Transverse colon (tissue), 4 donors: ENCODE measurements at regions not wholly inside any gene's neighbourhood (a gene's known extent, or its start where the extent isn't known, plus 50 kb on each side); places are given as distances from the start of the nearest gene placed in this dataset.
"Not testable (repeated sequence)": the region's sequence is repeated elsewhere in the genome, so short reads cannot be mapped to it uniquely, and the experiment has no call there.

Experiments
- DNase-seq: peaks from one replicate; pipeline ENCODE4 v3.0.0-alpha.2; 2019
- H3K27ac ChIP-seq, 4 donors: fragments of 200-600 bp; sonication (generic); 2 replicates each; pipeline ENCODE4 v1.5.1; 2016 to 2018; ENCODE audit warnings: inconsistent platforms in 4 of 4
- H3K27me3 ChIP-seq: fragments of 200-600 bp; sonication (generic); 2 replicates; pipeline ENCODE4 v1.5.1; 2017; ENCODE audit warnings: inconsistent platforms
- H3K36me3 ChIP-seq, 4 donors: fragments of 200-600 bp; sonication (generic); 2 replicates each; pipeline ENCODE4 v1.5.1; 2017 to 2019; ENCODE audit warnings: inconsistent platforms in 4 of 4
- H3K4me1 ChIP-seq, 4 donors: fragments of 200-600 bp; sonication (generic); 2 replicates each; pipeline ENCODE4 v1.5.1; 2017 to 2020; ENCODE audit warnings: inconsistent platforms in 4 of 4
- H3K4me3 ChIP-seq, 4 donors: fragments of 200-600 bp; sonication (generic); 1 replicate in 1 of 4; 2 replicates in 3 of 4; pipeline versions ENCODE4 v1.5.1 to v1.6.1; 2017 to 2019; ENCODE audit warnings: inconsistent platforms in 4 of 4
- H3K9me3 ChIP-seq, 2 donors: fragments of 200-600 bp; sonication (generic); 2 replicates each; pipeline ENCODE4 v1.5.1; 2017 to 2019; ENCODE audit warnings: inconsistent platforms in 2 of 2
- EP300 ChIP-seq: sonication (generic); formaldehyde crosslinking; IDR thresholded peaks from one replicate; pipeline ENCODE4 v1.6.1; 2017; ENCODE audit warnings: antibody characterized with exemption, low read depth
- POLR2A ChIP-seq: fragments of 450-650 bp; IDR thresholded peaks from one replicate; pipeline ENCODE4 v1.6.1; 2016; ENCODE audit warnings: antibody characterized with exemption, mild to moderate bottlenecking, moderate library complexity
- POLR2AphosphoS5 ChIP-seq, 3 donors: sonication (generic); formaldehyde crosslinking; IDR thresholded peaks; one replicate each; pipeline ENCODE4 v1.6.1; 2016; ENCODE audit warnings: antibody characterized with exemption in 3 of 3
- WGBS, 2 donors: methylation state at CpG; one replicate each; pipeline ENCODE4 v1.1.5; 2018; ENCODE audit warnings: low coverage in 1 of 2; 5-methylcytosine and 5-hydroxymethylcytosine counted together
- in situ Hi-C, 4 donors: fragments of 200-750 bp; cut with MboI; loops; one replicate each; pipeline versions ENCODE4 v1.15.0 to v1.15.1; 2017; ENCODE audit warnings: low sequenced_read_pairs in 3 of 4, low pct_ligation_motif_present in 1 of 4, low pct_unique_long_range_greater_than_20kb in 1 of 4
- intact Hi-C: fragments of 100-400 bp; cut with DNase I; formaldehyde crosslinking; loops from one replicate; pipeline ENCODE4 v1.15.1; 2023; ENCODE audit warnings: low total_unique reads
- TF ChIP-seq, protein P1 (sequence below), 5 experiments: fragments of 200-600 bp in 3 of 5; fragments of 450-650 bp in 2 of 5; sonication (generic) in 3 of 5; IDR thresholded peaks; 1 replicate in 2 of 5; 2 replicates in 3 of 5; pipeline ENCODE4 v1.5.1; 2016 to 2017; ENCODE audit warnings: antibody characterized with exemption in 5 of 5, inconsistent platforms in 3 of 5, mild to moderate bottlenecking in 2 of 5, moderate library complexity in 1 of 5

DNA sequence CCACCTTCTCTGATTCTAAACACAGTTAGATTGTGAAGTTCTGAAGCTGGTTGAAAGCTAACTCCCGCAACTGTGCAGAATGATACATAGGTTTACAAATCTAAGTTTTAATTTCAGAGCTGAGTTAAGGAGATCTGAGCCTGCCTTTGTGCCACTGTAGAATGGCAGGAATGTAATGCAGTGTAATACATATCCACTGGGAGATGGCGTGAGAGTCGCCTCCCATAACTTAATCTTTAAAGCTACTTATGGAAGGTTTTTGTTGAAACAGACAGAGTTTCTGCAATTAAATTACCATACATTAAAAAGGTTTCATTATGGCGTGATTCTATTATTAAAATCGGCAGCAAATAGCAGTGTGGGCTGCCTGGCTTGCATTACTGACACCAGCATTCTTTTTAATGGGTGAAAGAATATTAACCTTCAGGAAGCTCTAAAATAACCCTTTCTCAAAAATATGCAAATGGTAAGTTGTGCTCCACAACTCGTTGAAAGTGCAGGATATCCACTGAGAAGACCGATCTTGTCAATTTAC lies 257.4 kb downstream of the OLFM4 start:
- intact Hi-C loops (no loop called here), in situ Hi-C loops (no loop called here)
- no peaks in the 10 kb centered on the region for H3K9me3 ChIP-seq
- no peak overlapping the region for H3K27ac ChIP-seq
- no peaks in the 10 kb centered on the region for H3K36me3 ChIP-seq
- 77% methylated on average over 7 of the region's 7 CpGs; no CpG with 5 or more reads in 1 of the 2 donors for whole genome bisulfite sequencing, 2 donors
- DNase-seq: no peak
- H3K4me1 ChIP-seq: no peaks in the 10 kb centered on the region
- H3K4me3 ChIP-seq: no peak overlapping the region
- TF ChIP-seq POLR2AphosphoS5 (IDR thresholded peaks at IDR 0.05) (no peak), POLR2A (no peak), EP300 (no peak)
- TF ChIP-seq, protein P1, sequence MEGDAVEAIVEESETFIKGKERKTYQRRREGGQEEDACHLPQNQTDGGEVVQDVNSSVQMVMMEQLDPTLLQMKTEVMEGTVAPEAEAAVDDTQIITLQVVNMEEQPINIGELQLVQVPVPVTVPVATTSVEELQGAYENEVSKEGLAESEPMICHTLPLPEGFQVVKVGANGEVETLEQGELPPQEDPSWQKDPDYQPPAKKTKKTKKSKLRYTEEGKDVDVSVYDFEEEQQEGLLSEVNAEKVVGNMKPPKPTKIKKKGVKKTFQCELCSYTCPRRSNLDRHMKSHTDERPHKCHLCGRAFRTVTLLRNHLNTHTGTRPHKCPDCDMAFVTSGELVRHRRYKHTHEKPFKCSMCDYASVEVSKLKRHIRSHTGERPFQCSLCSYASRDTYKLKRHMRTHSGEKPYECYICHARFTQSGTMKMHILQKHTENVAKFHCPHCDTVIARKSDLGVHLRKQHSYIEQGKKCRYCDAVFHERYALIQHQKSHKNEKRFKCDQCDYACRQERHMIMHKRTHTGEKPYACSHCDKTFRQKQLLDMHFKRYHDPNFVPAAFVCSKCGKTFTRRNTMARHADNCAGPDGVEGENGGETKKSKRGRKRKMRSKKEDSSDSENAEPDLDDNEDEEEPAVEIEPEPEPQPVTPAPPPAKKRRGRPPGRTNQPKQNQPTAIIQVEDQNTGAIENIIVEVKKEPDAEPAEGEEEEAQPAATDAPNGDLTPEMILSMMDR (IDR thresholded peaks at IDR 0.05): no peak
- H3K27me3 ChIP-seq: no peaks in the 10 kb centered on the region

DNA sequence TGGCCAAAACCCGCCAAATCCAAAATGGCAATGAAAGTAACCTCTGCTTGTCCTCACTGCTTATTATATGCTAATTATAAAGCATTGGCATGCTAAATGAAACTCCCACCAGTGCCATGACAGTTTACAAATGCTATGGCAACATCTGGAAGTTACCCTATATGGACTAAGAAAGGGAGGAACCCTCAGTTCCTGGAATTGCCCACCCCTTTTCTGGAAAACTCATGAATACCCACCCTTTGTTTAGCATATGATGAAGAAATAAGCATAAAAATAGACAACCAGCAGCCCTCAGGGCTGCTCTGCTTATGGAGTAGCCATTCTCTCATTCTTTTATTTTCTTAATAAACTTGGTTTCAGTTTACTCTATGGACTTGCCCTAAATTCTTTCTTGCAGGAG lies 269.8 kb downstream of the OLFM4 start:
- Histone ChIP-seq H3K27me3 (no peaks in the 10 kb centered on the region), H3K4me3 (no peak overlapping the region), H3K36me3 (no peaks in the 10 kb centered on the region), H3K27ac (no peak overlapping the region), H3K9me3 (no peaks in the 10 kb centered on the region), H3K4me1 (no peaks in the 10 kb centered on the region)
- intact Hi-C loops: no loop called here
- TF ChIP-seq POLR2AphosphoS5 (IDR thresholded peaks at IDR 0.05): no peak
- no peak for DNase-seq
- WGBS, 2 donors: 82 to 92% methylated on average over 1 of the region's 1 CpG
- in situ Hi-C loops: no loop called here

DNA sequence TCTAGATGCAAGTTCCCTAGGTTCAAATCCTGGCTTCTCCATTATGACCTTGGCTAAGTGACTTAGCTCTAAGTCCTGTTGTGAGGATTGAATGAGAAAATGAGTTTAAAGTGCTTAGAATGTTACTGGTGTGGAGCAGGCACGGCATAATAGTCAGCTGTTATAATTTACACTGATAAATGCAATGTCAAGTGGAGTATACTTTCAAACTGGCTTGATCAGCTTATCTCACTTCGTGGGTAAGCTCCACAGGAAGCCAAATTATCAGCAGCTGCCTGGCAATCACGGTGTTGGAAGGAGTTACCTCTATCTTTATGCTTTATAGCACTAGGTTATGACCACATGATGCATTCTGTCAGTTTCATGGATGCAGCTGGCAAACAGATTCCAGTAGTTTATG lies 272.8 kb downstream of the OLFM4 start:
- no peak overlapping the region for H3K27ac ChIP-seq
- no peaks in the 10 kb centered on the region for H3K27me3 ChIP-seq
- no peaks in the 10 kb centered on the region for H3K36me3 ChIP-seq
- H3K4me1 ChIP-seq: no peaks in the 10 kb centered on the region
- intact Hi-C loops: no loop called here
- no peak for DNase-seq
- H3K4me3 ChIP-seq: no peak overlapping the region
- in situ Hi-C loops: no loop called here
- no peaks in the 10 kb centered on the region for H3K9me3 ChIP-seq
- no peak for TF ChIP-seq POLR2AphosphoS5 (IDR thresholded peaks at IDR 0.05)
- no peak for TF ChIP-seq POLR2A
- TF ChIP-seq EP300: no peak
- TF ChIP-seq, protein P1 (IDR thresholded peaks at IDR 0.05): no peak
- 0 to 16% methylated on average over 1 to 3 of the region's 3 CpGs for WGBS, 2 donors

DNA sequence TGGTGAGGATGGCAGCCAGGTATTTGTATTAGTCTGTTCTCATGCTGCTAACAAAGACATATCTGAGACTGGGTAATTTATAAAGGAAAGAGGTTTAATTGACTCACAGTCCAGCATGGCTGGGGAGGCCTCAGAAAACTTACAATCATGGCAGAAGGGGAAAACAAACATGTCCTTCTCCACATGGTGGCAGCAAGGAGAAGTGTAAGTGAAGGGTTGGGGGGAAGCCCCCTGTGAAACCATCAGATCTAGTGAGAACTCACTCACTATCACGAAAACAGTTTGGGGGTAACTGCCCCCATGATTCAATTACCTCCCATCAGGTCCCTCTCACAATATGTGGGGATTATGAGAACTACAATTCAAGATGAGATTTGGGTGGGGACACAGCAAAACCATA lies 276.8 kb downstream of the OLFM4 start:
- in situ Hi-C loops: not testable (repeated sequence)

DNA sequence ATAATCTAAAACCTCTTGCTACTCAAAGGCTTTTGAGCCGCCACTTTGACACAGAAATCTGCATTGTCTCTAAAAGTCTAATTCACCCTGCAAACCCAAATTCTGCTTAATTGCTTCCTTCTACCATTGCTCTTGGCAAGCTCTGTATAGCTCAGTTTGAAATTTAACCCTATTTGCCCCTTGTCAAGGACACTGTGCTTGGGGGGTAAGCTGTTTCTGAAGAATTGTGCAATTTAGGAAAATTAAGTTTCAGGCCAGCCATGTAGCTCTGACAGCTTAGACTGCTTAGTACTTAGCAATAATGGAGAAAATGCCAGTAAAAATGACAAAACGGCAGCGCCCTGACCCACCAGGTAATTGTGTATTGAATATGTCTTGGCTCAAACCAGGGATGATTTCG lies 282.2 kb downstream of the OLFM4 start:
- WGBS, 2 donors: 68 to 79% methylated on average over 3 to 4 of the region's 4 CpGs

More for the DNA sequence above, 276.8 kb downstream of the OLFM4 start:
- H3K27me3 ChIP-seq, H3K27ac ChIP-seq, H3K4me1 ChIP-seq, H3K36me3 ChIP-seq, H3K9me3 ChIP-seq, DNase-seq, H3K4me3 ChIP-seq, intact Hi-C loops: not testable (repeated sequence)
- WGBS, 2 donors: 80 to 86% methylated on average over 1 of the region's 1 CpG

More for the DNA sequence above, 282.2 kb downstream of the OLFM4 start:
- Histone ChIP-seq H3K9me3 (no peaks in the 10 kb centered on the region), H3K4me3 (no peak overlapping the region), H3K4me1 (no peaks in the 10 kb centered on the region), H3K27ac (no peak overlapping the region), H3K36me3 (no peaks in the 10 kb centered on the region), H3K27me3 (no peaks in the 10 kb centered on the region)
- no peak for DNase-seq
- intact Hi-C loops (no loop called here), in situ Hi-C loops (no loop called here)
- TF ChIP-seq POLR2A: no peak
- TF ChIP-seq POLR2AphosphoS5 (IDR thresholded peaks at IDR 0.05): no peak
- TF ChIP-seq, protein P1 (IDR thresholded peaks at IDR 0.05): no peak
- TF ChIP-seq EP300: no peak
